ENCODE measurements at regions not wholly inside any gene's neighbourhood (a gene's known extent, or its start where the extent isn't known, plus 50 kb on each side); places are given as distances from the start of the nearest gene placed in this dataset.

DNA sequence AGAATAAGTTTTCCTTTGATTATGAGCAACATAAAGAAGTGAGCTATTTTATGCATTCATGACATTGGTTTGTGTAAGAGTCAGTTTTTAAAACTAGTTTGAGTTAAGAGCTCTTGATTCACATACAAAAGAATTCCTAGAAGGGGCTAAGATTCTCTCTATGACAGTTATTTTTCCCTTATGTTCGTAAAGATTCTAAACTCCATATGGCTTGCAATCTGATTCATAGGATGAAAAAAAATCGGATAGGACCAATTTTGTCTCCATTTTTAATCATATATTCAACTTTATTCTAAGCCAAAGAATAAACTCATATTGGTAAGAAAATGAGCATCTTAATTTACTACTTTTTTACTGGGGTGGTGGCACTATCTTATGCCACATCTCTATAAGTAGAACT lies 79.4 kb downstream of the NAP1L3 start:
- no peak for TF ChIP-seq EZH2 (IDR thresholded peaks at IDR 0.05; ENCODE audit: borderline replicate concordance, low read depth, low read length, poor library complexity, severe bottlenecking)
- TF ChIP-seq, protein P1, sequence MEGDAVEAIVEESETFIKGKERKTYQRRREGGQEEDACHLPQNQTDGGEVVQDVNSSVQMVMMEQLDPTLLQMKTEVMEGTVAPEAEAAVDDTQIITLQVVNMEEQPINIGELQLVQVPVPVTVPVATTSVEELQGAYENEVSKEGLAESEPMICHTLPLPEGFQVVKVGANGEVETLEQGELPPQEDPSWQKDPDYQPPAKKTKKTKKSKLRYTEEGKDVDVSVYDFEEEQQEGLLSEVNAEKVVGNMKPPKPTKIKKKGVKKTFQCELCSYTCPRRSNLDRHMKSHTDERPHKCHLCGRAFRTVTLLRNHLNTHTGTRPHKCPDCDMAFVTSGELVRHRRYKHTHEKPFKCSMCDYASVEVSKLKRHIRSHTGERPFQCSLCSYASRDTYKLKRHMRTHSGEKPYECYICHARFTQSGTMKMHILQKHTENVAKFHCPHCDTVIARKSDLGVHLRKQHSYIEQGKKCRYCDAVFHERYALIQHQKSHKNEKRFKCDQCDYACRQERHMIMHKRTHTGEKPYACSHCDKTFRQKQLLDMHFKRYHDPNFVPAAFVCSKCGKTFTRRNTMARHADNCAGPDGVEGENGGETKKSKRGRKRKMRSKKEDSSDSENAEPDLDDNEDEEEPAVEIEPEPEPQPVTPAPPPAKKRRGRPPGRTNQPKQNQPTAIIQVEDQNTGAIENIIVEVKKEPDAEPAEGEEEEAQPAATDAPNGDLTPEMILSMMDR (conservative IDR thresholded peaks at IDR 0.05; ENCODE audit: low read depth, low read length) = no peak

All from A673 (cell line).